HG02763 (cell line): ENCODE measurements at regions not wholly inside any gene's neighbourhood (a gene's known extent, or its start where the extent isn't known, plus 50 kb on each side); places are given as distances from the start of the nearest gene placed in this dataset.
A peak's percentile ranks its signal among the peaks of the same experiment; 100 is the strongest.
"Not testable (repeated sequence)": the region's sequence is repeated elsewhere in the genome, so short reads cannot be mapped to it uniquely, and the experiment has no call there.

ENCODE experiments used
- ATAC-seq: cut with Tn5 transposase; IDR thresholded peaks from one replicate; pipeline ENCODE4 v1.9.1; 2021; ENCODE audit warnings: mild to moderate bottlenecking, moderate library complexity; ENCODE audit not compliant: unreplicated experiment

- no peak for ATAC-seq
These were observed 52.2 kb downstream of the CALML3 start for GRCh38 chr10:5576780-5577624.

GRCh38 chr10:5580038-5580428, 55.3 kb downstream of the CALML3 start:
- not testable (repeated sequence) for ATAC-seq

GRCh38 chr10:5581670-5582566, 57.2 kb downstream of the CALML3 start:
- peak; percentile 43 for ATAC-seq

GRCh38 chr10:5582736-5583135, 58.0 kb downstream of the CALML3 start:
- no peak for ATAC-seq

GRCh38 chr10:5583525-5584175, 58.9 kb downstream of the CALML3 start:
- no peak for ATAC-seq

GRCh38 chr10:5584895-5585516, 60.2 kb downstream of the CALML3 start:
- peak; percentile 39 for ATAC-seq

GRCh38 chr10:5585517-5586206, 60.9 kb downstream of the CALML3 start:
- ATAC-seq: no peak

- ATAC-seq: no peak
These were observed 62.7 kb downstream of the CALML3 start for GRCh38 chr10:5587151-5588079.

GRCh38 chr10:5588080-5588453, 63.3 kb downstream of the CALML3 start:
- ATAC-seq: no peak

- no peak for ATAC-seq
These were observed 63.8 kb downstream of the CALML3 start for GRCh38 chr10:5588603-5589002.
